ENCODE measurements at regions not wholly inside any gene's neighbourhood (a gene's known extent, or its start where the extent isn't known, plus 50 kb on each side); places are given as distances from the start of the nearest gene placed in this dataset.

- TF ChIP-seq, protein P1, sequence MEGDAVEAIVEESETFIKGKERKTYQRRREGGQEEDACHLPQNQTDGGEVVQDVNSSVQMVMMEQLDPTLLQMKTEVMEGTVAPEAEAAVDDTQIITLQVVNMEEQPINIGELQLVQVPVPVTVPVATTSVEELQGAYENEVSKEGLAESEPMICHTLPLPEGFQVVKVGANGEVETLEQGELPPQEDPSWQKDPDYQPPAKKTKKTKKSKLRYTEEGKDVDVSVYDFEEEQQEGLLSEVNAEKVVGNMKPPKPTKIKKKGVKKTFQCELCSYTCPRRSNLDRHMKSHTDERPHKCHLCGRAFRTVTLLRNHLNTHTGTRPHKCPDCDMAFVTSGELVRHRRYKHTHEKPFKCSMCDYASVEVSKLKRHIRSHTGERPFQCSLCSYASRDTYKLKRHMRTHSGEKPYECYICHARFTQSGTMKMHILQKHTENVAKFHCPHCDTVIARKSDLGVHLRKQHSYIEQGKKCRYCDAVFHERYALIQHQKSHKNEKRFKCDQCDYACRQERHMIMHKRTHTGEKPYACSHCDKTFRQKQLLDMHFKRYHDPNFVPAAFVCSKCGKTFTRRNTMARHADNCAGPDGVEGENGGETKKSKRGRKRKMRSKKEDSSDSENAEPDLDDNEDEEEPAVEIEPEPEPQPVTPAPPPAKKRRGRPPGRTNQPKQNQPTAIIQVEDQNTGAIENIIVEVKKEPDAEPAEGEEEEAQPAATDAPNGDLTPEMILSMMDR (IDR thresholded peaks at IDR 0.05): no peak
- TF ChIP-seq EP300 (IDR thresholded peaks at IDR 0.05): no peak
- no peak for TF ChIP-seq POLR2A (IDR thresholded peaks at IDR 0.05)
These were observed 91.8 kb upstream of the F13A1 start for GRCh38 chr6:6412221-6412620.
